DOHH2 (cell line): ENCODE measurements at regions not wholly inside any gene's neighbourhood (a gene's known extent, or its start where the extent isn't known, plus 50 kb on each side); places are given as distances from the start of the nearest gene placed in this dataset.

Experiments
- H3F3A ChIP-seq: fragments of 200-600 bp; sonication (generic), shearing (Covaris generic); 2 replicates; pipeline ENCODE4 v1.6.0; 2016; ENCODE audit warnings: antibody characterized with exemption, mild to moderate bottlenecking; ENCODE audit not compliant: control insufficient read depth, insufficient read depth
- H3K27ac ChIP-seq: fragments of 200-600 bp; sonication (generic); 2 replicates; pipeline ENCODE4 v1.5.1; 2014; ENCODE audit warnings: low read depth, mild to moderate bottlenecking, low read length, moderate library complexity
- H3K27me3 ChIP-seq: fragments of 200-600 bp; sonication (generic); 2 replicates; pipeline ENCODE4 v1.6.1; 2014; ENCODE audit warnings: mild to moderate bottlenecking, low read length, mixed read lengths; ENCODE audit not compliant: control insufficient read depth
- H3K36me3 ChIP-seq: fragments of 200-600 bp; sonication (generic); 2 replicates; pipeline ENCODE4 v1.6.1; 2014; ENCODE audit warnings: mild to moderate bottlenecking, low read length, moderate library complexity, mixed read lengths; ENCODE audit not compliant: control insufficient read depth
- H3K4me1 ChIP-seq: fragments of 200-600 bp; sonication (generic); 2 replicates; pipeline ENCODE4 v1.6.1; 2014; ENCODE audit warnings: mild to moderate bottlenecking, low read length, mixed read lengths; ENCODE audit not compliant: control insufficient read depth
- H3K4me2 ChIP-seq: fragments of 200-600 bp; sonication (generic); 2 replicates; pipeline ENCODE4 v1.6.0; 2014; ENCODE audit warnings: mild to moderate bottlenecking, low read length, moderate library complexity
- H3K4me3 ChIP-seq: fragments of 200-600 bp; sonication (generic); 2 replicates; pipeline ENCODE4 v1.5.1; 2014; ENCODE audit warnings: mild to moderate bottlenecking, low read length, mixed read lengths
- H3K79me2 ChIP-seq: fragments of 200-600 bp; sonication (generic); 2 replicates; pipeline ENCODE4 v1.6.1; 2014; ENCODE audit warnings: mild to moderate bottlenecking, low read length, mixed read lengths; ENCODE audit not compliant: control insufficient read depth
- H3K9me2 ChIP-seq: fragments of 200-600 bp; sonication (generic); replicated peaks from 2 replicates; pipeline ENCODE4 v1.6.1; 2014; ENCODE audit warnings: mild to moderate bottlenecking, low read length, mixed read lengths; ENCODE audit not compliant: control insufficient read depth
- H3K9me3 ChIP-seq: fragments of 200-600 bp; sonication (generic); 2 replicates; pipeline ENCODE4 v1.6.1; 2014; ENCODE audit warnings: antibody characterized with exemption, low read length, mixed read lengths; ENCODE audit not compliant: control insufficient read depth, insufficient read depth
- H4K20me1 ChIP-seq: fragments of 200-600 bp; sonication (generic); 2 replicates; pipeline ENCODE4 v1.6.0; 2014; ENCODE audit warnings: low read depth, mild to moderate bottlenecking, antibody characterized with exemption, low read length, moderate library complexity; ENCODE audit not compliant: control insufficient read depth, insufficient read depth
- EZH2phosphoT487 ChIP-seq: fragments of 200-600 bp; sonication (generic); IDR thresholded peaks from 2 replicates; pipeline ENCODE4 v1.6.1; 2017; ENCODE audit warnings: borderline replicate concordance, mild to moderate bottlenecking, antibody characterized with exemption, low read length, moderate library complexity, mixed read lengths
- TF ChIP-seq, protein P1 (sequence below): fragments of 200-600 bp; sonication (generic); IDR thresholded peaks from one replicate; pipeline ENCODE4 v1.5.1; 2014; ENCODE audit warnings: antibody characterized with exemption, mild to moderate bottlenecking, low read depth, low read length; ENCODE audit not compliant: poor library complexity, severe bottlenecking

DNA sequence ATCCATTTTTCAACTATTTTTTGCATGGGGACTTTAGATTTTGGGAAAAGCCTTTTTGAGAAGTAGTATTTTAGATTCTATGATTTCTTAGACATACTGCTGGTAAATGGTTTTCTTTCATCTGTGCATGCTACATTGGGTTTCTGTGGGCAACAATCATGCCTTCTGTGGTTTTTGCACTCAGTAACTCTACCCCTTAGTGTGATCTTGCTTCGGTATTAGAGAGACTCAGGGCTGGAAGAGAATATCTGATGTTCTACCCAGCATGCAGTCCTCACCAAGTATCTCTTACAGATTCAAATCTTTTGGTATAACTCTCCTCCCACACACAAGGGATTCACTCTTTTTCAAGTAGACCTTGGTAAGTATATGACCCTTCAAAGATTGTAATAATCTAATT is 183.0 kb downstream of the PMAIP1 start:
- H3K4me1 ChIP-seq = no peaks in the 10 kb centered on the region
- H3K36me3 ChIP-seq = no peaks in the 10 kb centered on the region
- H3K4me2 ChIP-seq = no peak overlapping the region
- peaks cover 7% of the 10 kb centered on the region; the same call in 1 of the 2 replicates for H3K27me3 ChIP-seq
- H3K27ac ChIP-seq = no peak overlapping the region
- no peaks in the 10 kb centered on the region for H4K20me1 ChIP-seq
- H3K9me2 ChIP-seq = no peaks in the 10 kb centered on the region
- TF ChIP-seq EZH2phosphoT487 = no peak
- TF ChIP-seq, protein P1, sequence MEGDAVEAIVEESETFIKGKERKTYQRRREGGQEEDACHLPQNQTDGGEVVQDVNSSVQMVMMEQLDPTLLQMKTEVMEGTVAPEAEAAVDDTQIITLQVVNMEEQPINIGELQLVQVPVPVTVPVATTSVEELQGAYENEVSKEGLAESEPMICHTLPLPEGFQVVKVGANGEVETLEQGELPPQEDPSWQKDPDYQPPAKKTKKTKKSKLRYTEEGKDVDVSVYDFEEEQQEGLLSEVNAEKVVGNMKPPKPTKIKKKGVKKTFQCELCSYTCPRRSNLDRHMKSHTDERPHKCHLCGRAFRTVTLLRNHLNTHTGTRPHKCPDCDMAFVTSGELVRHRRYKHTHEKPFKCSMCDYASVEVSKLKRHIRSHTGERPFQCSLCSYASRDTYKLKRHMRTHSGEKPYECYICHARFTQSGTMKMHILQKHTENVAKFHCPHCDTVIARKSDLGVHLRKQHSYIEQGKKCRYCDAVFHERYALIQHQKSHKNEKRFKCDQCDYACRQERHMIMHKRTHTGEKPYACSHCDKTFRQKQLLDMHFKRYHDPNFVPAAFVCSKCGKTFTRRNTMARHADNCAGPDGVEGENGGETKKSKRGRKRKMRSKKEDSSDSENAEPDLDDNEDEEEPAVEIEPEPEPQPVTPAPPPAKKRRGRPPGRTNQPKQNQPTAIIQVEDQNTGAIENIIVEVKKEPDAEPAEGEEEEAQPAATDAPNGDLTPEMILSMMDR = no peak
- H3K79me2 ChIP-seq = no peaks in the 10 kb centered on the region
- no peaks in the 10 kb centered on the region for H3F3A ChIP-seq
- no peak overlapping the region for H3K4me3 ChIP-seq
- H3K9me3 ChIP-seq = no peaks in the 10 kb centered on the region

DNA sequence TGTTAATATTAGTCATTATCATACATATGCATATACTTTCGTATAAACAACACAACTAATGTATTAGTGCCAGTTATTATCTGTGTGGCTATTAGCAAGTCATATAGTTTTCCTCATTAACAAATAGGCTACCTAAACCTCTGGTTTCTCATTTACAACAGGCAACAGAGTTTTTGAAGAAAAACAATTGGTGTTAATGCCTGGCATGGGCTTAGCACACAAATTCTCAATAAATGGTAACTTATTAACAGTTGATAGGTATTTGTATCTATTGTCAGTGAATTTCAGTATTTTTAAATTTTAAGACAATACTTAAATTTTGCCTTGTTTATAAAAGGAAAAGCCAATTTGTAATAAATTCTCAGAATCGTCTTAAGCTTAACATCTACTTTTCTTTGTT is 182.5 kb downstream of the PMAIP1 start:
- no peaks in the 10 kb centered on the region for H3F3A ChIP-seq
- no peaks in the 10 kb centered on the region for H3K4me1 ChIP-seq
- peaks cover 7% of the 10 kb centered on the region; the same call in 1 of the 2 replicates for H3K27me3 ChIP-seq
- H3K27ac ChIP-seq = no peak overlapping the region
- H3K79me2 ChIP-seq = no peaks in the 10 kb centered on the region
- no peak overlapping the region for H3K4me2 ChIP-seq
- H3K36me3 ChIP-seq = no peaks in the 10 kb centered on the region
- H3K4me3 ChIP-seq = no peak overlapping the region
- H4K20me1 ChIP-seq = no peaks in the 10 kb centered on the region
- TF ChIP-seq, protein P1 = no peak
- TF ChIP-seq EZH2phosphoT487 = no peak
- H3K9me3 ChIP-seq = no peaks in the 10 kb centered on the region
- no peaks in the 10 kb centered on the region for H3K9me2 ChIP-seq

DNA sequence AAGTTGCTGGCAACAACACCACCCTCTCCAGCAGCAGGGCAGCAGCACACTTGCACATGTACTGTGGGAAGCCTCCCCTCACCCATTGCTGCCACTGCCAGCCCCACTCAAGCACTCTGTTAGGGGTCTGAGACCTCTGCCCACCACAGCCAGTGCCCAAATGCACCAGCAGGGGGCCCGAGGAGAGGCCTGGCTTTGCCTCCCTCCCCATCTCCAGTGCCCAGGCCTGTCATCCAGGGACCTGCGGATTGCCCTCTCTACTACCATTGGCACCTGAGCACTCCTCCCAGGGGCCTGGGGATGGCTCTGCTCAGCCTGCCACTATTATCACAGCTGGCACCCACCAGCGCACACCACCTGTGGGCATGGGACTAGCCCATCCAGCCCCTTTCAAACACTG is 175.7 kb downstream of the PMAIP1 start:
- Histone ChIP-seq H3K9me2 (no peaks in the 10 kb centered on the region), H3K4me1 (no peaks in the 10 kb centered on the region), H3K9me3 (no peaks in the 10 kb centered on the region), H4K20me1 (no peaks in the 10 kb centered on the region), H3K27me3 (no peaks in the 10 kb centered on the region; the same call in 1 of the 2 replicates), H3K36me3 (no peaks in the 10 kb centered on the region), H3K4me2 (no peak overlapping the region), H3K27ac (no peak overlapping the region), H3F3A (no peaks in the 10 kb centered on the region), H3K4me3 (no peak overlapping the region), H3K79me2 (no peaks in the 10 kb centered on the region)
- no peak for TF ChIP-seq EZH2phosphoT487
- TF ChIP-seq, protein P1 = peak; percentile 32

DNA sequence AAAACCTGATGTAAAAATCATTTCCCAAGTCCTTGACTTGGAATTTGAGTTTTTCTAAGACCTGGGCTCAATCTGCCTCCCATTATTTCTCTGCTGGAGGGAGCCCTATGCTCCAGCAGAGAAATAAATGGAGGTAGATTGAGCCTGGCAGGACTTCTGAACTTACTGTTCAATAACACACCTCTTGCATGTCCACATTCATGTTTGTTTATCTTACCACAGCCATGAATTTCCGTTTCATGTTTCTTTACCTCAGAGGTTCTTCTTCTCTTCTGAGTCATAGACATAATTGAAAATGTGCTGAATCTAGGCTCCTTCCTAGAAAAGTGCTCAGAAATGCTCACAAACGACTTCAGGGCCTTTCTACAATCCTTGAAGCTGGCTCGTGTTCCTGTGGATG is 170.8 kb downstream of the PMAIP1 start:
- no peaks in the 10 kb centered on the region for H4K20me1 ChIP-seq
- no peaks in the 10 kb centered on the region for H3K79me2 ChIP-seq
- H3F3A ChIP-seq = no peaks in the 10 kb centered on the region
- no peak overlapping the region for H3K27ac ChIP-seq
- no peaks in the 10 kb centered on the region for H3K9me3 ChIP-seq
- TF ChIP-seq EZH2phosphoT487 = no peak
- TF ChIP-seq, protein P1 = no peak
- H3K4me3 ChIP-seq = no peak overlapping the region
- no peak overlapping the region for H3K4me2 ChIP-seq
- H3K27me3 ChIP-seq = no peaks in the 10 kb centered on the region
- H3K4me1 ChIP-seq = no peaks in the 10 kb centered on the region
- H3K9me2 ChIP-seq = no peaks in the 10 kb centered on the region
- no peaks in the 10 kb centered on the region for H3K36me3 ChIP-seq
